ENCODE measurements at regions not wholly inside any gene's neighbourhood (a gene's known extent, or its start where the extent isn't known, plus 50 kb on each side); places are given as distances from the start of the nearest gene placed in this dataset.

DNA sequence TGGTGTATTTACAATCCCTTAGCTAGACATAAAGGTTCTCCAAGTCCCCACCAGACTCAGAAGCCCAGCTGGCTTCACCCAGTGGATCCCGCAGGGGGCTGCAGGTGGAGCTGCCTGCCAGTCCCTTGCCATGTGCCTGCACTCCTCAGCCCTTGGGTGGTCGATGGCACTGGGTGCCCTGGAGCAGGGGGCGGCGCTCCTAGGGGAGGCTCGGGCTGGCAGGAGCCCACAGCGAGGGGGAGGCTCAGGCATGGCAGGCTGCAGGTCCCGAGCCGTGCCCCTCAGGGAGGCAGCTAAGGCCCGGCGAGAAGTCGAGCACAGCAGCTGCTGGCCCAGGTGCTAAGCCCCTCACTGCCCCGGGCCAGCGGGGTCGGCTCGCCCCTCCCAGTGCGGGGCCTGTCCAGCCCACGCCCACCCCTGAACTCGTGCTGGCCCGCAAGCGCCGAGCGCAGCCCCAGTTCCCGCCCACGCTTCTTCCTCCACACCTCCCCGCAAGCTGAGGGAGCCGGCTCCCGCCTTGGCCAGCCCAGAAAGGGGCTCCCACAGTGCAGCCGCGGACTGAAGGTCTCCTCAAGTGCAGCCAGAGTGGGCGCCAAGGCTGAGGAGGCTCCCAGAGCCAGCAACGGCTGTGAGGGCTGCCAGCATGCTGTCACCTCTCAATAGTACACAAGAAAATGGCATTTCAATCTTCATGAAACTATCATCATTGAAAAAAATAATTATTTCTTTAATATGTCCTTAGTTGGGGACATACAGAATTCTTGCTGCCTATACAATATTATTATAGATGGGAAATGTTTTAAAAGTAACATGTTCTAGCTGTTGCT, 189.1 kb downstream of the SLC7A11 start:
- no peak for TF ChIP-seq FOSL2 (IDR thresholded peaks at IDR 0.05; ENCODE audit: borderline replicate concordance, low read depth)
- TF ChIP-seq, protein P1, sequence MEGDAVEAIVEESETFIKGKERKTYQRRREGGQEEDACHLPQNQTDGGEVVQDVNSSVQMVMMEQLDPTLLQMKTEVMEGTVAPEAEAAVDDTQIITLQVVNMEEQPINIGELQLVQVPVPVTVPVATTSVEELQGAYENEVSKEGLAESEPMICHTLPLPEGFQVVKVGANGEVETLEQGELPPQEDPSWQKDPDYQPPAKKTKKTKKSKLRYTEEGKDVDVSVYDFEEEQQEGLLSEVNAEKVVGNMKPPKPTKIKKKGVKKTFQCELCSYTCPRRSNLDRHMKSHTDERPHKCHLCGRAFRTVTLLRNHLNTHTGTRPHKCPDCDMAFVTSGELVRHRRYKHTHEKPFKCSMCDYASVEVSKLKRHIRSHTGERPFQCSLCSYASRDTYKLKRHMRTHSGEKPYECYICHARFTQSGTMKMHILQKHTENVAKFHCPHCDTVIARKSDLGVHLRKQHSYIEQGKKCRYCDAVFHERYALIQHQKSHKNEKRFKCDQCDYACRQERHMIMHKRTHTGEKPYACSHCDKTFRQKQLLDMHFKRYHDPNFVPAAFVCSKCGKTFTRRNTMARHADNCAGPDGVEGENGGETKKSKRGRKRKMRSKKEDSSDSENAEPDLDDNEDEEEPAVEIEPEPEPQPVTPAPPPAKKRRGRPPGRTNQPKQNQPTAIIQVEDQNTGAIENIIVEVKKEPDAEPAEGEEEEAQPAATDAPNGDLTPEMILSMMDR (IDR thresholded peaks at IDR 0.05): no peak
- TF ChIP-seq USF2 (IDR thresholded peaks at IDR 0.05; ENCODE audit: borderline replicate concordance, low read depth, low read length): no peak
- TF ChIP-seq, protein P2, sequence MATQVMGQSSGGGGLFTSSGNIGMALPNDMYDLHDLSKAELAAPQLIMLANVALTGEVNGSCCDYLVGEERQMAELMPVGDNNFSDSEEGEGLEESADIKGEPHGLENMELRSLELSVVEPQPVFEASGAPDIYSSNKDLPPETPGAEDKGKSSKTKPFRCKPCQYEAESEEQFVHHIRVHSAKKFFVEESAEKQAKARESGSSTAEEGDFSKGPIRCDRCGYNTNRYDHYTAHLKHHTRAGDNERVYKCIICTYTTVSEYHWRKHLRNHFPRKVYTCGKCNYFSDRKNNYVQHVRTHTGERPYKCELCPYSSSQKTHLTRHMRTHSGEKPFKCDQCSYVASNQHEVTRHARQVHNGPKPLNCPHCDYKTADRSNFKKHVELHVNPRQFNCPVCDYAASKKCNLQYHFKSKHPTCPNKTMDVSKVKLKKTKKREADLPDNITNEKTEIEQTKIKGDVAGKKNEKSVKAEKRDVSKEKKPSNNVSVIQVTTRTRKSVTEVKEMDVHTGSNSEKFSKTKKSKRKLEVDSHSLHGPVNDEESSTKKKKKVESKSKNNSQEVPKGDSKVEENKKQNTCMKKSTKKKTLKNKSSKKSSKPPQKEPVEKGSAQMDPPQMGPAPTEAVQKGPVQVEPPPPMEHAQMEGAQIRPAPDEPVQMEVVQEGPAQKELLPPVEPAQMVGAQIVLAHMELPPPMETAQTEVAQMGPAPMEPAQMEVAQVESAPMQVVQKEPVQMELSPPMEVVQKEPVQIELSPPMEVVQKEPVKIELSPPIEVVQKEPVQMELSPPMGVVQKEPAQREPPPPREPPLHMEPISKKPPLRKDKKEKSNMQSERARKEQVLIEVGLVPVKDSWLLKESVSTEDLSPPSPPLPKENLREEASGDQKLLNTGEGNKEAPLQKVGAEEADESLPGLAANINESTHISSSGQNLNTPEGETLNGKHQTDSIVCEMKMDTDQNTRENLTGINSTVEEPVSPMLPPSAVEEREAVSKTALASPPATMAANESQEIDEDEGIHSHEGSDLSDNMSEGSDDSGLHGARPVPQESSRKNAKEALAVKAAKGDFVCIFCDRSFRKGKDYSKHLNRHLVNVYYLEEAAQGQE (IDR thresholded peaks at IDR 0.05; ENCODE audit: low read depth, low read length): no peak
- TF ChIP-seq, protein P3, sequence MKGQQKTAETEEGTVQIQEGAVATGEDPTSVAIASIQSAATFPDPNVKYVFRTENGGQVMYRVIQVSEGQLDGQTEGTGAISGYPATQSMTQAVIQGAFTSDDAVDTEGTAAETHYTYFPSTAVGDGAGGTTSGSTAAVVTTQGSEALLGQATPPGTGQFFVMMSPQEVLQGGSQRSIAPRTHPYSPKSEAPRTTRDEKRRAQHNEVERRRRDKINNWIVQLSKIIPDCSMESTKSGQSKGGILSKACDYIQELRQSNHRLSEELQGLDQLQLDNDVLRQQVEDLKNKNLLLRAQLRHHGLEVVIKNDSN (IDR thresholded peaks at IDR 0.05; ENCODE audit: borderline replicate concordance, low read depth): no peak
